Nephron progenitor cell (in vitro differentiated cells): ENCODE measurements at regions not wholly inside any gene's neighbourhood (a gene's known extent, or its start where the extent isn't known, plus 50 kb on each side); places are given as distances from the start of the nearest gene placed in this dataset.

Source experiments
- DNase-seq: peaks from one replicate; pipeline ENCODE4 v3.0.0; 2021
- H3K27ac Mint-ChIP-seq: 2 replicates; pipeline ENCODE4 v1.8.0; 2021; ENCODE audit warnings: mild to moderate bottlenecking, moderate library complexity, mixed read lengths
- H3K27me3 Mint-ChIP-seq: 2 replicates; pipeline ENCODE4 v1.8.0; 2021; ENCODE audit warnings: mild to moderate bottlenecking, low read depth, mixed read lengths; ENCODE audit not compliant: poor library complexity
- H3K36me3 Mint-ChIP-seq: 2 replicates; pipeline ENCODE4 v1.8.0; 2021; ENCODE audit warnings: low read depth, mixed read lengths
- H3K4me1 Mint-ChIP-seq: 2 replicates; pipeline ENCODE4 v1.8.0; 2021; ENCODE audit warnings: mixed read lengths
- H3K4me3 Mint-ChIP-seq: 2 replicates; pipeline ENCODE4 v1.8.0; 2021; ENCODE audit warnings: mild to moderate bottlenecking, moderate library complexity, mixed read lengths
- H3K9me3 Mint-ChIP-seq: 2 replicates; pipeline ENCODE4 v1.8.0; 2021; ENCODE audit warnings: mild to moderate bottlenecking, moderate library complexity, mixed read lengths
- CTCF ChIP-seq: fragments of 200-600 bp; sonication (generic); IDR thresholded peaks from 2 replicates; pipeline ENCODE4 v1.5.0; 2021; ENCODE audit warnings: antibody characterized with exemption

- DNase-seq, result no peak
- Mint-ChIP-seq H3K4me1 (peaks cover 43% of the 10 kb centered on the region), H3K27ac (no peak overlapping the region), H3K4me3 (no peak overlapping the region), H3K36me3 (no peaks in the 10 kb centered on the region), H3K9me3 (peaks cover 3% of the 10 kb centered on the region), H3K27me3 (no peaks in the 10 kb centered on the region)
- no peak for TF ChIP-seq CTCF
Observed at GRCh38 chr12:19965196-19966038, 402.9 kb upstream of the PDE3A start.

- no peak for TF ChIP-seq CTCF
- Mint-ChIP-seq H3K4me1 (peaks cover 59% of the 10 kb centered on the region), H3K27ac (peak overlapping the region; percentile 78), H3K9me3 (no peaks in the 10 kb centered on the region), H3K36me3 (no peaks in the 10 kb centered on the region), H3K4me3 (peak overlapping the region; percentile 41), H3K27me3 (no peaks in the 10 kb centered on the region)
- DNase-seq, result no peak
Observed at GRCh38 chr12:19967001-19967400, 401.3 kb upstream of the PDE3A start.

GRCh38 chr12:19967431-19967830 is 400.9 kb upstream of the PDE3A start:
- no peaks in the 10 kb centered on the region for H3K9me3 Mint-ChIP-seq
- DNase-seq, result no peak
- peak overlapping the region; percentile 41 for H3K4me3 Mint-ChIP-seq
- no peaks in the 10 kb centered on the region for H3K36me3 Mint-ChIP-seq
- peak overlapping the region; percentile 78 for H3K27ac Mint-ChIP-seq
- H3K4me1 Mint-ChIP-seq, result peaks cover 60% of the 10 kb centered on the region
- H3K27me3 Mint-ChIP-seq, result no peaks in the 10 kb centered on the region
- TF ChIP-seq CTCF, result no peak

- Mint-ChIP-seq H3K4me3 (no peak overlapping the region), H3K27ac (no peak overlapping the region), H3K9me3 (no peaks in the 10 kb centered on the region), H3K36me3 (no peaks in the 10 kb centered on the region), H3K4me1 (peaks cover 70% of the 10 kb centered on the region), H3K27me3 (no peaks in the 10 kb centered on the region)
- DNase-seq, result no peak
- no peak for TF ChIP-seq CTCF
Observed at GRCh38 chr12:19970116-19970515, 398.2 kb upstream of the PDE3A start.

- H3K9me3 Mint-ChIP-seq, result no peaks in the 10 kb centered on the region
- H3K36me3 Mint-ChIP-seq, result no peaks in the 10 kb centered on the region
- H3K4me1 Mint-ChIP-seq, result peaks cover 70% of the 10 kb centered on the region
- peak overlapping the region; percentile 97 for H3K27ac Mint-ChIP-seq
- no peak for TF ChIP-seq CTCF
- no peaks in the 10 kb centered on the region for H3K27me3 Mint-ChIP-seq
- DNase-seq, result no peak
- peak overlapping the region; percentile 22 for H3K4me3 Mint-ChIP-seq
Observed at GRCh38 chr12:19970821-19971220, 397.5 kb upstream of the PDE3A start.
